ENCODE measurements at regions not wholly inside any gene's neighbourhood (a gene's known extent, or its start where the extent isn't known, plus 50 kb on each side); places are given as distances from the start of the nearest gene placed in this dataset.

DNA sequence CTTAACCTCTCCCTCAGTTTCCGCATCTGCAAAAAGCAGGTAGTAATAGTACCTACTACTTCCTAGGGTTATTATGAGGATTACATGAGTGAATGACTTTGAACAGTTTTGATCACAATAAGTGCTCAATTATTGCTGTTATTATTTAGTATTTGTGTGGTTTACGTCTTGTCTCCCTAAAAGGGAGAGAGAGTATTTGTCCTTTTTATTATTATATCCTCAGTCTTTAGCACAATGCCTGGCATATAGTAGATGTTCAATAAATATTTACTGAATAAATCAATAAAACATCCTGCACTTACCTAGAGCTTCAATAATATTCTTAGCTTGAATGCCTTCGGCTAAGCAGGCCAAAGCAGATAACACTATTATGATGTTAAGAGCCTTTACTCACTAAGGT, 160.0 kb downstream of the TANC2 start:
- no peaks in the 10 kb centered on the region for H3K36me3 ChIP-seq (ENCODE audit: insufficient read depth, low read length)
- no peaks in the 10 kb centered on the region for H4K20me1 ChIP-seq (ENCODE audit: insufficient read depth)
- no peaks in the 10 kb centered on the region for H3K9me2 ChIP-seq (ENCODE audit: insufficient read depth, low read length)
- H3K27me3 ChIP-seq (ENCODE audit: insufficient read depth, low read depth, low read length): no peaks in the 10 kb centered on the region
- H3K9me3 ChIP-seq (ENCODE audit: low read length): no peaks in the 10 kb centered on the region
- H3K27ac ChIP-seq (ENCODE audit: low read length): no peak overlapping the region
- H3K79me2 ChIP-seq (replicated peaks; ENCODE audit: insufficient read depth, low read length): peaks cover 17% of the 10 kb centered on the region
- H3K4me2 ChIP-seq (ENCODE audit: low read length): no peak overlapping the region
- peaks cover 2% of the 10 kb centered on the region for H3F3A ChIP-seq (ENCODE audit: insufficient read depth, low read length, poor library complexity, severe bottlenecking)
- H3K4me3 ChIP-seq (ENCODE audit: low read length): no peak overlapping the region
- no peak overlapping the region for H2AFZ ChIP-seq (ENCODE audit: low read depth, low read length)
- no peak overlapping the region for H3K9ac ChIP-seq (ENCODE audit: low read length)
- TF ChIP-seq POLR2AphosphoS5 (IDR thresholded peaks at IDR 0.05): no peak
- TF ChIP-seq, protein P1, sequence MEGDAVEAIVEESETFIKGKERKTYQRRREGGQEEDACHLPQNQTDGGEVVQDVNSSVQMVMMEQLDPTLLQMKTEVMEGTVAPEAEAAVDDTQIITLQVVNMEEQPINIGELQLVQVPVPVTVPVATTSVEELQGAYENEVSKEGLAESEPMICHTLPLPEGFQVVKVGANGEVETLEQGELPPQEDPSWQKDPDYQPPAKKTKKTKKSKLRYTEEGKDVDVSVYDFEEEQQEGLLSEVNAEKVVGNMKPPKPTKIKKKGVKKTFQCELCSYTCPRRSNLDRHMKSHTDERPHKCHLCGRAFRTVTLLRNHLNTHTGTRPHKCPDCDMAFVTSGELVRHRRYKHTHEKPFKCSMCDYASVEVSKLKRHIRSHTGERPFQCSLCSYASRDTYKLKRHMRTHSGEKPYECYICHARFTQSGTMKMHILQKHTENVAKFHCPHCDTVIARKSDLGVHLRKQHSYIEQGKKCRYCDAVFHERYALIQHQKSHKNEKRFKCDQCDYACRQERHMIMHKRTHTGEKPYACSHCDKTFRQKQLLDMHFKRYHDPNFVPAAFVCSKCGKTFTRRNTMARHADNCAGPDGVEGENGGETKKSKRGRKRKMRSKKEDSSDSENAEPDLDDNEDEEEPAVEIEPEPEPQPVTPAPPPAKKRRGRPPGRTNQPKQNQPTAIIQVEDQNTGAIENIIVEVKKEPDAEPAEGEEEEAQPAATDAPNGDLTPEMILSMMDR (IDR thresholded peaks at IDR 0.05; ENCODE audit: poor library complexity, severe bottlenecking): no peak

GRCh38 chr17:63126607-63127006, 160.6 kb downstream of the TANC2 start:
- Histone ChIP-seq H3K79me2 (replicated peaks; ENCODE audit: insufficient read depth, low read length) (peaks cover 11% of the 10 kb centered on the region), H3F3A (ENCODE audit: insufficient read depth, low read length, poor library complexity, severe bottlenecking) (no peaks in the 10 kb centered on the region), H3K27ac (ENCODE audit: low read length) (no peak overlapping the region), H2AFZ (ENCODE audit: low read depth, low read length) (no peak overlapping the region), H3K27me3 (ENCODE audit: insufficient read depth, low read depth, low read length) (no peaks in the 10 kb centered on the region), H4K20me1 (ENCODE audit: insufficient read depth) (no peaks in the 10 kb centered on the region), H3K4me3 (ENCODE audit: low read length) (no peak overlapping the region), H3K36me3 (ENCODE audit: insufficient read depth, low read length) (no peaks in the 10 kb centered on the region), H3K9me3 (ENCODE audit: low read length) (no peaks in the 10 kb centered on the region), H3K9me2 (ENCODE audit: insufficient read depth, low read length) (no peaks in the 10 kb centered on the region), H3K4me2 (ENCODE audit: low read length) (no peak overlapping the region), H3K9ac (ENCODE audit: low read length) (no peak overlapping the region)
- TF ChIP-seq EZH2 (IDR thresholded peaks at IDR 0.05; ENCODE audit: borderline replicate concordance, insufficient read depth, low read length, poor library complexity, severe bottlenecking) (no peak), POLR2AphosphoS5 (IDR thresholded peaks at IDR 0.05) (no peak), TAF1 (IDR thresholded peaks at IDR 0.05; ENCODE audit: low read depth) (no peak), RAD21 (conservative IDR thresholded peaks at IDR 0.05) (no peak), MXI1 (conservative IDR thresholded peaks at IDR 0.05; ENCODE audit: poor library complexity, severe bottlenecking) (no peak), SMC3 (conservative IDR thresholded peaks at IDR 0.05; ENCODE audit: poor library complexity) (no peak), EP300 (conservative IDR thresholded peaks at IDR 0.05; ENCODE audit: poor library complexity, severe bottlenecking) (no peak)
- TF ChIP-seq, protein P1 (IDR thresholded peaks at IDR 0.05; ENCODE audit: poor library complexity, severe bottlenecking): no peak
- TF ChIP-seq, protein P2, sequence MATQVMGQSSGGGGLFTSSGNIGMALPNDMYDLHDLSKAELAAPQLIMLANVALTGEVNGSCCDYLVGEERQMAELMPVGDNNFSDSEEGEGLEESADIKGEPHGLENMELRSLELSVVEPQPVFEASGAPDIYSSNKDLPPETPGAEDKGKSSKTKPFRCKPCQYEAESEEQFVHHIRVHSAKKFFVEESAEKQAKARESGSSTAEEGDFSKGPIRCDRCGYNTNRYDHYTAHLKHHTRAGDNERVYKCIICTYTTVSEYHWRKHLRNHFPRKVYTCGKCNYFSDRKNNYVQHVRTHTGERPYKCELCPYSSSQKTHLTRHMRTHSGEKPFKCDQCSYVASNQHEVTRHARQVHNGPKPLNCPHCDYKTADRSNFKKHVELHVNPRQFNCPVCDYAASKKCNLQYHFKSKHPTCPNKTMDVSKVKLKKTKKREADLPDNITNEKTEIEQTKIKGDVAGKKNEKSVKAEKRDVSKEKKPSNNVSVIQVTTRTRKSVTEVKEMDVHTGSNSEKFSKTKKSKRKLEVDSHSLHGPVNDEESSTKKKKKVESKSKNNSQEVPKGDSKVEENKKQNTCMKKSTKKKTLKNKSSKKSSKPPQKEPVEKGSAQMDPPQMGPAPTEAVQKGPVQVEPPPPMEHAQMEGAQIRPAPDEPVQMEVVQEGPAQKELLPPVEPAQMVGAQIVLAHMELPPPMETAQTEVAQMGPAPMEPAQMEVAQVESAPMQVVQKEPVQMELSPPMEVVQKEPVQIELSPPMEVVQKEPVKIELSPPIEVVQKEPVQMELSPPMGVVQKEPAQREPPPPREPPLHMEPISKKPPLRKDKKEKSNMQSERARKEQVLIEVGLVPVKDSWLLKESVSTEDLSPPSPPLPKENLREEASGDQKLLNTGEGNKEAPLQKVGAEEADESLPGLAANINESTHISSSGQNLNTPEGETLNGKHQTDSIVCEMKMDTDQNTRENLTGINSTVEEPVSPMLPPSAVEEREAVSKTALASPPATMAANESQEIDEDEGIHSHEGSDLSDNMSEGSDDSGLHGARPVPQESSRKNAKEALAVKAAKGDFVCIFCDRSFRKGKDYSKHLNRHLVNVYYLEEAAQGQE (IDR thresholded peaks at IDR 0.05; ENCODE audit: borderline replicate concordance): no peak
